K562 (cell line): ENCODE measurements at regions not wholly inside any gene's neighbourhood (a gene's known extent, or its start where the extent isn't known, plus 50 kb on each side); places are given as distances from the start of the nearest gene placed in this dataset.

Experiments
- ATAC-seq: fragments of 200-7000 bp; cut with Tn5 transposase; 3 replicates; pipeline ENCODE4 v1.9.1; 2020; ENCODE audit warnings: moderate library complexity
- BruUV-seq: library from RNA; stranded (reverse); fragments of 400-500 nt; replicated peaks from 2 replicates; lab custom pipeline; 2021; lab: Mats Ljungman, UMichigan
- CTCF ChIA-PET: fragments of 300-600 bp; formaldehyde crosslinking; extraction: SDS; loops from one replicate; lab custom pipeline; 2021; ENCODE audit warnings: low intra/inter-chr PET ratio; lab: Yijun Ruan, JAX
- POLR2A ChIA-PET: fragments of 300-600, 350-650 bp; sonication (Branson Sonifier 250); formaldehyde crosslinking; extraction: SDS; loops from one replicate; lab custom pipeline; 2021; ENCODE audit warnings: antibody characterized with exemption, inconsistent platforms; lab: Yijun Ruan, JAX
- DNase-seq, 4 experiments: peaks; one replicate each; pipeline versions ENCODE4 v3.0.0 to v3.0.0-alpha.2; 2011 to 2018; ENCODE audit warnings: low spot score in 3 of 4, mixed read lengths in 3 of 4; ENCODE audit errors: extremely low read depth in 1 of 4
- FAIRE-seq: peaks from 2 replicates; lab custom pipeline; 2011; peaks lifted over from hg19 to GRCh38; lab: Jason Lieb, UNC
- H2AFZ ChIP-seq: 2 replicates; pipeline ENCODE4 v1.6.0; 2011; ENCODE audit warnings: low read depth, low read length, control low read depth, inconsistent platforms
- H3K27ac ChIP-seq: fragments of 200-600 bp; 3 replicates; pipeline ENCODE4 v1.8.0; 2011; ENCODE audit warnings: low read depth, mild to moderate bottlenecking, control low read depth, inconsistent platforms, low read length, moderate library complexity, mixed read lengths; ENCODE audit errors: extremely low read depth
- H3K27me3 ChIP-seq, 2 experiments: fragments of 300-600 bp in 1 of 2; 2 replicates in 1 of 2; 3 replicates in 1 of 2; pipeline versions ENCODE4 v1.6.0 to v1.8.0; 2011; ENCODE audit warnings: inconsistent platforms in 2 of 2, low read length in 2 of 2, mild to moderate bottlenecking in 1 of 2, mixed read lengths in 1 of 2, moderate library complexity in 1 of 2; ENCODE audit not compliant: control insufficient read depth in 2 of 2, insufficient read depth in 2 of 2
- H3K36me3 ChIP-seq: fragments of 300-600 bp; 3 replicates; pipeline ENCODE4 v1.8.0; 2011; ENCODE audit warnings: mild to moderate bottlenecking, low read length, inconsistent platforms; ENCODE audit not compliant: control insufficient read depth, insufficient read depth
- H3K4me1 ChIP-seq, 2 experiments: fragments of 200-600 bp in 1 of 2; replicated peaks in 1 of 2; 2 replicates in 1 of 2; 3 replicates in 1 of 2; pipeline versions ENCODE4 v1.5.1 to v1.8.0; 2011; ENCODE audit warnings: inconsistent platforms in 2 of 2, low read length in 2 of 2, mild to moderate bottlenecking in 1 of 2, mixed read lengths in 1 of 2, moderate library complexity in 1 of 2; ENCODE audit not compliant: control insufficient read depth in 2 of 2, insufficient read depth in 2 of 2
- H3K4me2 ChIP-seq: 2 replicates; pipeline ENCODE4 v1.6.1; 2011; ENCODE audit warnings: low read length, control low read depth, inconsistent platforms, mixed read lengths; ENCODE audit not compliant: insufficient read depth
- H3K4me3 ChIP-seq: fragments of 200-600 bp; sonication (generic), shearing (Covaris generic); 2 replicates; pipeline ENCODE4 v1.5.1; 2016; ENCODE audit warnings: control low read depth, inconsistent platforms
- H3K79me2 ChIP-seq: fragments of 200-600 bp; 3 replicates; pipeline ENCODE4 v1.8.0; 2011; ENCODE audit warnings: low read length, inconsistent platforms; ENCODE audit not compliant: control insufficient read depth, insufficient read depth
- H3K9ac ChIP-seq, 2 experiments: 2 replicates each; pipeline versions ENCODE4 v1.6.0 to v1.6.1; 2011; ENCODE audit warnings: low read depth in 2 of 2, low read length in 2 of 2, control low read depth in 1 of 2, inconsistent platforms in 1 of 2, mild to moderate bottlenecking in 1 of 2, mixed read lengths in 1 of 2; ENCODE audit not compliant: insufficient read depth in 1 of 2
- H3K9me1 ChIP-seq: one replicate; pipeline ENCODE4 v1.6.0; 2011; ENCODE audit warnings: inconsistent platforms, mild to moderate bottlenecking, low read length, moderate library complexity; ENCODE audit not compliant: control insufficient read depth, insufficient read depth
- H3K9me3 ChIP-seq: replicated peaks from 2 replicates; pipeline ENCODE4 v1.5.1; 2011; ENCODE audit warnings: low read depth, low read length, inconsistent platforms; ENCODE audit not compliant: control insufficient read depth, insufficient read depth
- H4K20me1 ChIP-seq: replicated peaks from 2 replicates; pipeline ENCODE4 v1.6.1; 2011; ENCODE audit warnings: low read length, inconsistent platforms, mixed read lengths; ENCODE audit not compliant: control insufficient read depth, insufficient read depth
- LCOR ChIP-seq: sonication (generic); formaldehyde crosslinking; IDR thresholded peaks from 2 replicates; pipeline ENCODE4 v1.8.0; 2022; ENCODE audit warnings: mild to moderate bottlenecking, missing genetic modification reagents
- NR0B1 ChIP-seq: fragments of 450-650 bp; IDR thresholded peaks from one replicate; pipeline ENCODE4 v1.6.1; 2018; ENCODE audit warnings: mild to moderate bottlenecking, moderate library complexity; ENCODE audit not compliant: partially characterized antibody
- PPARD ChIP-seq: fragments of 250-450 bp; sonication (Bioruptor Pico); IDR thresholded peaks from 2 replicates; pipeline ENCODE4 v1.8.0; 2022; ENCODE audit warnings: inconsistent platforms, mild to moderate bottlenecking, moderate library complexity
- STAT5B ChIP-seq: fragments of 250-450 bp; sonication (Bioruptor Pico); IDR thresholded peaks from 2 replicates; pipeline ENCODE4 v1.8.0; 2021; ENCODE audit warnings: mild to moderate bottlenecking, inconsistent platforms
- YY1 ChIP-seq, 3 experiments: IDR thresholded peaks; 2 replicates each; pipeline ENCODE4 v1.6.1; 2011; ENCODE audit warnings: low read length in 2 of 3, mild to moderate bottlenecking in 2 of 3, moderate library complexity in 2 of 3, borderline replicate concordance in 1 of 3, control low read depth in 1 of 3, low read depth in 1 of 3; ENCODE audit not compliant: insufficient read depth in 3 of 3, insufficient replicate concordance in 2 of 3, control insufficient read depth in 1 of 3, insufficient read length in 1 of 3; ENCODE audit errors: extremely low read depth in 1 of 3
- ZBTB26 ChIP-seq: fragments of 450-650 bp; formaldehyde crosslinking; IDR thresholded peaks from 2 replicates; pipeline ENCODE4 v1.4.0; 2022; ENCODE audit warnings: missing genetic modification characterization
- ZC3H8 ChIP-seq: fragments of 450-650 bp; IDR thresholded peaks from 2 replicates; pipeline ENCODE4 v1.6.1; 2017
- ZKSCAN1 ChIP-seq: fragments of 150-350 bp; IDR thresholded peaks from 2 replicates; pipeline ENCODE4 v1.6.1; 2016; ENCODE audit warnings: low read depth, low read length
- ZNF316 ChIP-seq: fragments of 450-650 bp; IDR thresholded peaks from 2 replicates; pipeline ENCODE4 v1.6.1; 2016
- ZNF609 ChIP-seq: sonication (generic); formaldehyde crosslinking; IDR thresholded peaks from 2 replicates; pipeline ENCODE4 v1.8.1; 2023; ENCODE audit warnings: missing genetic modification reagents, mild to moderate bottlenecking, borderline replicate concordance
- WGBS: fragments of 100-300 bp; shearing (Covaris generic); methylation state at CpG from one replicate; pipeline ENCODE4 v1.1.6; 2016; ENCODE audit warnings: low coverage, mixed read lengths; ENCODE audit not compliant: insufficient coverage; ENCODE audit errors: missing lambda C conversion rate; 5-methylcytosine and 5-hydroxymethylcytosine counted together
- in situ Hi-C: fragments of 300-500 bp; cut with MboI; formaldehyde crosslinking; loops from 4 replicates; pipeline ENCODE4 v1.15.0; 2018; ENCODE audit warnings: inconsistent platforms, mixed read lengths
- intact Hi-C: fragments of 100-400 bp; cut with micrococcal nuclease; formaldehyde crosslinking; loops from 2 replicates; pipeline ENCODE4 v1.14.2; 2022
- TF ChIP-seq, protein P1 (sequence below): fragments of 450-650 bp; formaldehyde crosslinking; IDR thresholded peaks from 2 replicates; pipeline ENCODE4 v1.4.0; 2020; ENCODE audit warnings: mild to moderate bottlenecking, moderate library complexity

DNA sequence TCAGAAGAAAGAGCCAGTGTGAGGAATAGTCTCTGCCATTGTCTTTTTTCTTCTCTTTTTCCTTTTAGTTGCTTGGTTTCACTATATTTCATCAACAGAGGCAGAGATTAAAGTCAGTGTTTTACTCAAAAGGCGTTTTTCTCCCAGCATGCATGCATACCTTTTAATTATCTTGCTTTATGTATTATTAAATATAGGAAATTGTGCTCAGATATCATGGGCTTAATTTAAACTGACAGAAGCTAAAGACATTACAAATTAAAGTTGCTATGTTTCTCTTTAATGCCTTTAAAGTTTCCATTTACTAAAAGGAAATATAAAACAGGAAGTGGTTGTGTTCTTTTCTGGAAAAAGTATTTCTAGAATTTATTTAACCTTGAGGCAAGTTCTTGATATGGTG, 223.3 kb upstream of the ATP5MC3 start:
- intact Hi-C loops: no loop called here
- Histone ChIP-seq H3K36me3 (no peaks in the 10 kb centered on the region), H3K9ac (no peak overlapping the region), H3K4me2 (no peak overlapping the region), H3K9me3 (no peaks in the 10 kb centered on the region), H3K4me3 (no peak overlapping the region), H3K4me1 (no peaks in the 10 kb centered on the region), H3K27me3 (no peaks in the 10 kb centered on the region; a peak in 1 of 5 replicates), H3K27ac (no peak overlapping the region), H2AFZ (no peak overlapping the region), H3K79me2 (no peaks in the 10 kb centered on the region), H4K20me1 (no peaks in the 10 kb centered on the region), H3K9me1 (no peaks in the 10 kb centered on the region)
- in situ Hi-C loops: no loop called here
- ATAC-seq (no peak), FAIRE-seq (no peak), DNase-seq (no peak)
- WGBS: 0% methylated on average over 1 of the region's 1 CpG
- no TSS peak for BruUV-seq
- CTCF ChIA-PET: interaction anchor here (1.0 kb wide), 1 partner anchor 38 kb away, joined by 3 read pairs; no protein-coding TSS in a partner anchor
- POLR2A ChIA-PET: no interaction called here
- TF ChIP-seq YY1 (IDR thresholded peaks at IDR 0.05; ENCODE audit: borderline replicate concordance in 1 of 3, control insufficient read depth in 1 of 3, extremely low read depth in 1 of 3, insufficient read depth in 3 of 3, insufficient read length in 1 of 3, insufficient replicate concordance in 2 of 3, low read depth in 1 of 3, low read length in 2 of 3): no peak
- no peak for TF ChIP-seq ZNF316
- no peak for TF ChIP-seq LCOR (CRISPR knock-in tag)
- TF ChIP-seq ZC3H8: no peak
- TF ChIP-seq ZKSCAN1: no peak
- no peak for TF ChIP-seq PPARD (CRISPR knock-in tag)
- no peak for TF ChIP-seq NR0B1
- TF ChIP-seq, protein P1, sequence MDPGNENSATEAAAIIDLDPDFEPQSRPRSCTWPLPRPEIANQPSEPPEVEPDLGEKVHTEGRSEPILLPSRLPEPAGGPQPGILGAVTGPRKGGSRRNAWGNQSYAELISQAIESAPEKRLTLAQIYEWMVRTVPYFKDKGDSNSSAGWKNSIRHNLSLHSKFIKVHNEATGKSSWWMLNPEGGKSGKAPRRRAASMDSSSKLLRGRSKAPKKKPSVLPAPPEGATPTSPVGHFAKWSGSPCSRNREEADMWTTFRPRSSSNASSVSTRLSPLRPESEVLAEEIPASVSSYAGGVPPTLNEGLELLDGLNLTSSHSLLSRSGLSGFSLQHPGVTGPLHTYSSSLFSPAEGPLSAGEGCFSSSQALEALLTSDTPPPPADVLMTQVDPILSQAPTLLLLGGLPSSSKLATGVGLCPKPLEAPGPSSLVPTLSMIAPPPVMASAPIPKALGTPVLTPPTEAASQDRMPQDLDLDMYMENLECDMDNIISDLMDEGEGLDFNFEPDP (CRISPR knock-in tag): no peak
- TF ChIP-seq ZBTB26 (CRISPR knock-in tag): no peak
- TF ChIP-seq ZNF609 (CRISPR knock-in tag): no peak
- TF ChIP-seq STAT5B (CRISPR knock-in tag): no peak
